ENCODE measurements at regions not wholly inside any gene's neighbourhood (a gene's known extent, or its start where the extent isn't known, plus 50 kb on each side); places are given as distances from the start of the nearest gene placed in this dataset.

- Histone ChIP-seq H3K27me3 (ENCODE audit: insufficient read depth, low read length, poor library complexity) (no peaks in the 10 kb centered on the region), H3K79me2 (ENCODE audit: insufficient read depth, low read length) (no peaks in the 10 kb centered on the region), H3K4me2 (ENCODE audit: insufficient read depth, low read length) (no peak overlapping the region), H3K4me3 (ENCODE audit: low read depth in 1 of 2, low read length in 2 of 2) (no peak overlapping the region), H3K4me1 (ENCODE audit: insufficient read depth, low read length) (no peaks in the 10 kb centered on the region), H4K20me1 (ENCODE audit: insufficient read depth, low read length) (no peaks in the 10 kb centered on the region), H2AFZ (ENCODE audit: low read depth, low read length) (no peak overlapping the region), H3K27ac (ENCODE audit: low read length) (no peak overlapping the region), H3K36me3 (ENCODE audit: insufficient read depth, low read length) (no peaks in the 10 kb centered on the region), H3K9me3 (ENCODE audit: insufficient read depth, low read length, severe bottlenecking) (no peaks in the 10 kb centered on the region), H3K9ac (ENCODE audit: low read depth, low read length) (no peak overlapping the region)
- no peak for DNase-seq
- no peak for TF ChIP-seq EZH2 (IDR thresholded peaks at IDR 0.05; ENCODE audit: borderline replicate concordance, low read depth, low read length, severe bottlenecking)
- TF ChIP-seq CTCF (IDR thresholded peaks at IDR 0.05; ENCODE audit: borderline replicate concordance, extremely low read depth, low read length, poor library complexity, severe bottlenecking): no peak
- no peak for ATAC-seq (ENCODE audit: insufficient read depth, low read depth)
These were observed 212.2 kb downstream of the KIF26A start for GRCh38 chr14:104350463-104351185.

GRCh38 chr14:104351849-104352492, 213.6 kb downstream of the KIF26A start:
- H3K79me2 ChIP-seq (ENCODE audit: insufficient read depth, low read length): no peaks in the 10 kb centered on the region
- H3K27me3 ChIP-seq (ENCODE audit: insufficient read depth, low read length, poor library complexity): no peaks in the 10 kb centered on the region
- ATAC-seq (ENCODE audit: insufficient read depth, low read depth) (no peak), DNase-seq (no peak)
- no peaks in the 10 kb centered on the region for H3K4me1 ChIP-seq (ENCODE audit: insufficient read depth, low read length)
- no peak overlapping the region for H3K4me2 ChIP-seq (ENCODE audit: insufficient read depth, low read length)
- peaks cover 5% of the 10 kb centered on the region; the same call in 1 of the 2 replicates for H4K20me1 ChIP-seq (ENCODE audit: insufficient read depth, low read length)
- TF ChIP-seq EZH2 (IDR thresholded peaks at IDR 0.05; ENCODE audit: borderline replicate concordance, low read depth, low read length, severe bottlenecking) (no peak), CTCF (IDR thresholded peaks at IDR 0.05; ENCODE audit: borderline replicate concordance, extremely low read depth, low read length, poor library complexity, severe bottlenecking) (no peak)
- no peak overlapping the region for H3K4me3 ChIP-seq (ENCODE audit: low read depth in 1 of 2, low read length in 2 of 2)
- H3K9me3 ChIP-seq (ENCODE audit: insufficient read depth, low read length, severe bottlenecking): no peaks in the 10 kb centered on the region
- no peaks in the 10 kb centered on the region for H3K36me3 ChIP-seq (ENCODE audit: insufficient read depth, low read length)
- no peak overlapping the region for H2AFZ ChIP-seq (ENCODE audit: low read depth, low read length)
- no peak overlapping the region for H3K27ac ChIP-seq (ENCODE audit: low read length)
- no peak overlapping the region for H3K9ac ChIP-seq (ENCODE audit: low read depth, low read length)

- H3K27ac ChIP-seq (ENCODE audit: low read length): no peak overlapping the region
- no peaks in the 10 kb centered on the region for H3K36me3 ChIP-seq (ENCODE audit: insufficient read depth, low read length)
- H2AFZ ChIP-seq (ENCODE audit: low read depth, low read length): no peak overlapping the region
- H3K9ac ChIP-seq (ENCODE audit: low read depth, low read length): no peak overlapping the region
- no peaks in the 10 kb centered on the region for H3K4me1 ChIP-seq (ENCODE audit: insufficient read depth, low read length)
- H3K9me3 ChIP-seq (ENCODE audit: insufficient read depth, low read length, severe bottlenecking): no peaks in the 10 kb centered on the region
- ATAC-seq (ENCODE audit: insufficient read depth, low read depth) (no peak), DNase-seq (no peak)
- H3K27me3 ChIP-seq (ENCODE audit: insufficient read depth, low read length, poor library complexity): no peaks in the 10 kb centered on the region
- TF ChIP-seq EZH2 (IDR thresholded peaks at IDR 0.05; ENCODE audit: borderline replicate concordance, low read depth, low read length, severe bottlenecking): no peak
- no peak for TF ChIP-seq CTCF (IDR thresholded peaks at IDR 0.05; ENCODE audit: borderline replicate concordance, extremely low read depth, low read length, poor library complexity, severe bottlenecking)
- no peaks in the 10 kb centered on the region for H3K79me2 ChIP-seq (ENCODE audit: insufficient read depth, low read length)
- H3K4me2 ChIP-seq (ENCODE audit: insufficient read depth, low read length): no peak overlapping the region
- no peak overlapping the region for H3K4me3 ChIP-seq (ENCODE audit: low read depth in 1 of 2, low read length in 2 of 2)
- peaks cover 5% of the 10 kb centered on the region; the same call in 1 of the 2 replicates for H4K20me1 ChIP-seq (ENCODE audit: insufficient read depth, low read length)
These were observed 214.3 kb downstream of the KIF26A start for GRCh38 chr14:104352493-104353220.
